PC-3 (cell line): ENCODE measurements at regions not wholly inside any gene's neighbourhood (a gene's known extent, or its start where the extent isn't known, plus 50 kb on each side); places are given as distances from the start of the nearest gene placed in this dataset.

ENCODE experiments used
- ATAC-seq: fragments of 200-7000 bp; cut with Tn5 transposase; 2 replicates; pipeline ENCODE4 v1.9.1; 2020; ENCODE audit warnings: mild to moderate bottlenecking, moderate library complexity
- BruUV-seq: library from RNA; stranded (reverse); fragments of 400-500 nt; replicated peaks from 2 replicates; lab custom pipeline; 2021; lab: Mats Ljungman, UMichigan
- CTCF ChIA-PET: fragments of 300-600 bp; sonication (Branson Sonifier 250); formaldehyde crosslinking; loops from one replicate; lab custom pipeline; 2022; ENCODE audit warnings: antibody characterized with exemption; lab: Charles Lee
- POLR2A ChIA-PET: fragments of 300-600 bp; sonication (Branson Sonifier 250); formaldehyde crosslinking; loops from one replicate; lab custom pipeline; 2022; ENCODE audit warnings: antibody characterized with exemption; ENCODE audit not compliant: unreplicated experiment; lab: Charles Lee
- DNase-seq: peaks from one replicate; pipeline ENCODE4 v3.0.0-alpha.2; 2015
- H2AFZ ChIP-seq: fragments of 300-600 bp; sonication (generic); 2 replicates; pipeline ENCODE4 v1.6.0; 2016; ENCODE audit warnings: antibody characterized with exemption, low read length
- H3F3A ChIP-seq: fragments of 300-600 bp; sonication (generic); one replicate; pipeline ENCODE4 v1.6.0; 2017; ENCODE audit warnings: antibody characterized with exemption, low read length, control low read depth, mild to moderate bottlenecking; ENCODE audit not compliant: unreplicated experiment
- H3K27ac ChIP-seq: fragments of 300-600 bp; sonication (generic); 2 replicates; pipeline ENCODE4 v1.5.1; 2016; ENCODE audit warnings: mild to moderate bottlenecking, low read length
- H3K27me3 ChIP-seq: fragments of 300-600 bp; sonication (generic); 2 replicates; pipeline ENCODE4 v1.6.1; 2016; ENCODE audit warnings: low read length, mixed read lengths
- H3K36me3 ChIP-seq: fragments of 300-600 bp; sonication (generic); 2 replicates; pipeline ENCODE4 v1.6.1; 2016; ENCODE audit warnings: low read depth, mixed run types, low read length, mixed read lengths
- H3K4me1 ChIP-seq: fragments of 300-600 bp; sonication (generic); 2 replicates; pipeline ENCODE4 v1.5.1; 2016; ENCODE audit warnings: low read length; ENCODE audit not compliant: insufficient read depth
- H3K4me2 ChIP-seq: fragments of 300-600 bp; sonication (generic); 2 replicates; pipeline ENCODE4 v1.6.0; 2016; ENCODE audit warnings: low read length
- H3K4me3 ChIP-seq: fragments of 300-600 bp; sonication (generic); 2 replicates; pipeline ENCODE4 v1.5.1; 2016; ENCODE audit warnings: mild to moderate bottlenecking, low read length, mixed read lengths
- H3K79me2 ChIP-seq: fragments of 300-600 bp; sonication (generic); 2 replicates; pipeline ENCODE4 v1.6.1; 2017; ENCODE audit warnings: low read length, mixed read lengths
- H3K9ac ChIP-seq: fragments of 300-600 bp; sonication (generic); 2 replicates; pipeline ENCODE4 v1.6.0; 2016; ENCODE audit warnings: mild to moderate bottlenecking, low read length
- H3K9me2 ChIP-seq: fragments of 300-600 bp; sonication (generic); replicated peaks from 2 replicates; pipeline ENCODE4 v1.6.1; 2016; ENCODE audit warnings: mixed run types, low read length, mixed read lengths
- H3K9me3 ChIP-seq: fragments of 300-600 bp; sonication (generic); 2 replicates; pipeline ENCODE4 v1.6.1; 2016; ENCODE audit warnings: low read length, mixed read lengths
- H4K20me1 ChIP-seq: fragments of 300-600 bp; sonication (generic); 2 replicates; pipeline ENCODE4 v1.6.1; 2016; ENCODE audit warnings: low read length, mixed read lengths
- CTCF ChIP-seq: fragments of 300-600 bp; sonication (generic); conservative IDR thresholded peaks from 2 replicates; pipeline ENCODE4 v1.5.1; 2017; ENCODE audit warnings: antibody characterized with exemption, low read depth, mild to moderate bottlenecking, low read length
- EZH2 ChIP-seq: fragments of 300-600 bp; sonication (generic); IDR thresholded peaks from one replicate; pipeline ENCODE4 v1.6.1; 2017; ENCODE audit warnings: antibody characterized with exemption, mild to moderate bottlenecking, low read length; ENCODE audit not compliant: unreplicated experiment
- EZH2phosphoT487 ChIP-seq: fragments of 300-600 bp; sonication (generic); IDR thresholded peaks from 2 replicates; pipeline ENCODE4 v1.6.1; 2018; ENCODE audit warnings: mild to moderate bottlenecking, antibody characterized with exemption, low read length, borderline replicate concordance
- intact Hi-C: fragments of 100-400 bp; cut with micrococcal nuclease; formaldehyde crosslinking; loops from 2 replicates; pipeline ENCODE4 v1.9.0; 2023

GRCh38 chr17:33967608-33968349 is 287.3 kb upstream of the CCL2 start:
- no peak overlapping the region for H3K9ac ChIP-seq
- H3K36me3 ChIP-seq, result no peaks in the 10 kb centered on the region
- no peaks in the 10 kb centered on the region for H3K27me3 ChIP-seq
- no peaks in the 10 kb centered on the region for H3K9me3 ChIP-seq
- H3K4me3 ChIP-seq, result no peak overlapping the region
- no peak for DNase-seq
- ChIA-PET CTCF (no interaction called here), POLR2A (no interaction called here)
- TF ChIP-seq EZH2, result no peak
- intact Hi-C loops, result no loop called here
- H3K4me2 ChIP-seq, result no peak overlapping the region
- no peak for ATAC-seq
- no peaks in the 10 kb centered on the region for H3K9me2 ChIP-seq
- H4K20me1 ChIP-seq, result no peaks in the 10 kb centered on the region
- H3K4me1 ChIP-seq, result no peaks in the 10 kb centered on the region
- no peak overlapping the region for H3K27ac ChIP-seq
- H3F3A ChIP-seq, result no peaks in the 10 kb centered on the region
- no TSS peak for BruUV-seq
- no peak overlapping the region for H2AFZ ChIP-seq
- no peaks in the 10 kb centered on the region for H3K79me2 ChIP-seq

GRCh38 chr17:33968350-33969044 is 286.6 kb upstream of the CCL2 start:
- Histone ChIP-seq H3K9me3 (no peaks in the 10 kb centered on the region), H3K9me2 (no peaks in the 10 kb centered on the region), H3K4me1 (no peaks in the 10 kb centered on the region), H3K79me2 (no peaks in the 10 kb centered on the region), H3F3A (no peaks in the 10 kb centered on the region), H3K4me3 (no peak overlapping the region), H3K27me3 (no peaks in the 10 kb centered on the region), H3K27ac (no peak overlapping the region), H4K20me1 (no peaks in the 10 kb centered on the region), H2AFZ (no peak overlapping the region), H3K9ac (no peak overlapping the region), H3K4me2 (no peak overlapping the region), H3K36me3 (no peaks in the 10 kb centered on the region)
- ChIA-PET CTCF (no interaction called here), POLR2A (no interaction called here)
- DNase-seq (no peak), ATAC-seq (no peak)
- no TSS peak for BruUV-seq
- TF ChIP-seq EZH2 (no peak), CTCF (no peak), EZH2phosphoT487 (no peak)
- intact Hi-C loops, result no loop called here

DNA sequence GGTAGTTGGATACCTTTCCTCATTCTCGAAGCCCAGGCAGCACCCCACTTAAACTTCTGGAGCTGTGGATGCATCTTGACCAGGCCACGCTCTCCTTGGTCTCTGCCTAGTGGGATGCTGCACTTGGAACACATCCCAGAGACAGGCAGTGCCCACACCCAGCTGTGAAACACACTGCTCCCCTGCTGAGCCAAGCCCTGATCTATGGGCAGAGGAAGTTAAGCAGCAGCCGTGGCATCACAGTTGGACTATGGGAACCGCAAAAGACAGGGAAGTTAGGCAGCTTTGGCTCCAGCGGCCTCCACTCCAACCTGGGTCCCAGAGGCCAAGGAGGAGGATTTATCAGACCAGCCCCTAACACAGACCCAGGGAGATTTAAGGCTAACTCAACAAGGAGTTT is 284.8 kb upstream of the CCL2 start:
- BruUV-seq, result no TSS peak
- intact Hi-C loops, result no loop called here
- Histone ChIP-seq H3K4me3 (no peak overlapping the region), H3F3A (no peaks in the 10 kb centered on the region), H3K27me3 (no peaks in the 10 kb centered on the region), H3K9ac (no peak overlapping the region), H2AFZ (no peak overlapping the region), H3K9me2 (no peaks in the 10 kb centered on the region), H3K36me3 (no peaks in the 10 kb centered on the region), H3K4me2 (no peak overlapping the region), H3K4me1 (no peaks in the 10 kb centered on the region), H4K20me1 (no peaks in the 10 kb centered on the region), H3K27ac (no peak overlapping the region), H3K9me3 (no peaks in the 10 kb centered on the region), H3K79me2 (no peaks in the 10 kb centered on the region)
- DNase-seq (no peak), ATAC-seq (no peak)
- TF ChIP-seq EZH2phosphoT487 (no peak), CTCF (no peak), EZH2 (no peak)
- POLR2A ChIA-PET, result no interaction called here
- CTCF ChIA-PET, result no interaction called here
